IMR-90 (cell line): ENCODE measurements at regions not wholly inside any gene's neighbourhood (a gene's known extent, or its start where the extent isn't known, plus 50 kb on each side); places are given as distances from the start of the nearest gene placed in this dataset.

Experiments used
- ATAC-seq: fragments of 200-7000 bp; cut with Tn5 transposase; 2 replicates; pipeline ENCODE4 v1.9.1; 2020; ENCODE audit warnings: low read depth, mild to moderate bottlenecking, moderate library complexity
- BruUV-seq: library from RNA; stranded (reverse); fragments of 400-500 nt; replicated peaks from 2 replicates; lab custom pipeline; 2021; lab: Mats Ljungman, UMichigan
- CTCF ChIA-PET: fragments of 300-600 bp; formaldehyde crosslinking; extraction: SDS; loops from one replicate; lab custom pipeline; 2021; ENCODE audit warnings: antibody characterized with exemption; lab: Yijun Ruan, JAX
- POLR2A ChIA-PET: fragments of 300-600 bp; sonication (Branson Sonifier 250); formaldehyde crosslinking; loops from one replicate; lab custom pipeline; 2022; ENCODE audit warnings: antibody characterized with exemption; ENCODE audit not compliant: unreplicated experiment; lab: Charles Lee
- DNase-seq: peaks from one replicate; pipeline ENCODE4 v3.0.0; 2013
- H2AFZ ChIP-seq: replicated peaks from 2 replicates; pipeline ENCODE3; 2013; ENCODE audit warnings: low read length, mild to moderate bottlenecking; ENCODE audit not compliant: poor library complexity
- H2AK5ac ChIP-seq: 2 replicates; pipeline ENCODE4 v1.6.1; 2013; ENCODE audit warnings: low read depth, low read length, inconsistent platforms
- H2AK9ac ChIP-seq: replicated peaks from 2 replicates; pipeline ENCODE3; 2013; ENCODE audit warnings: mild to moderate bottlenecking, low read depth, low read length, moderate library complexity; ENCODE audit not compliant: poor library complexity
- H2BK120ac ChIP-seq: 2 replicates; pipeline ENCODE4 v1.6.1; 2013; ENCODE audit warnings: low read depth, low read length, inconsistent platforms
- H2BK15ac ChIP-seq: 3 replicates; pipeline ENCODE4 v1.6.1; 2013; ENCODE audit warnings: low read depth, low read length, inconsistent platforms
- H2BK20ac ChIP-seq: 2 replicates; pipeline ENCODE4 v1.6.1; 2013; ENCODE audit warnings: low read depth, mild to moderate bottlenecking, inconsistent platforms, low read length, moderate library complexity
- H2BK5ac ChIP-seq: 2 replicates; pipeline ENCODE4 v1.6.1; 2013; ENCODE audit warnings: mild to moderate bottlenecking, low read depth, low read length, inconsistent platforms; ENCODE audit not compliant: poor library complexity, severe bottlenecking
- H3K14ac ChIP-seq: replicated peaks from 2 replicates; pipeline ENCODE4 v1.6.1; 2013; ENCODE audit warnings: low read depth, low read length, inconsistent platforms
- H3K18ac ChIP-seq: 2 replicates; pipeline ENCODE4 v1.6.1; 2013; ENCODE audit warnings: low read depth, low read length, control low read depth
- H3K23ac ChIP-seq: 2 replicates; pipeline ENCODE4 v1.6.1; 2013; ENCODE audit warnings: low read depth, low read length, inconsistent platforms
- H3K27ac ChIP-seq: 2 replicates; pipeline ENCODE4 v1.5.1; 2013; ENCODE audit warnings: mild to moderate bottlenecking, control low read depth, low read length; ENCODE audit not compliant: insufficient read depth
- H3K27me3 ChIP-seq: 2 replicates; pipeline ENCODE4 v1.6.1; 2013; ENCODE audit warnings: low read length; ENCODE audit not compliant: control insufficient read depth, insufficient read depth
- H3K36me3 ChIP-seq: 2 replicates; pipeline ENCODE4 v1.6.1; 2013; ENCODE audit warnings: low read length, mixed read lengths; ENCODE audit not compliant: control insufficient read depth, insufficient read depth
- H3K4ac ChIP-seq: 2 replicates; pipeline ENCODE4 v1.6.1; 2013; ENCODE audit warnings: low read depth, low read length, inconsistent platforms
- H3K4me1 ChIP-seq: 2 replicates; pipeline ENCODE4 v1.6.1; 2013; ENCODE audit warnings: low read length, mixed read lengths; ENCODE audit not compliant: control insufficient read depth, insufficient read depth
- H3K4me2 ChIP-seq: 2 replicates; pipeline ENCODE4 v1.6.1; 2013; ENCODE audit warnings: low read depth, mild to moderate bottlenecking, control low read depth, low read length, moderate library complexity
- H3K4me3 ChIP-seq: 2 replicates; pipeline ENCODE4 v1.5.1; 2013; ENCODE audit warnings: low read depth, mild to moderate bottlenecking, control low read depth, low read length, moderate library complexity; ENCODE audit not compliant: insufficient read depth
- H3K56ac ChIP-seq: 2 replicates; pipeline ENCODE4 v1.6.1; 2013; ENCODE audit warnings: low read length, inconsistent platforms; ENCODE audit not compliant: insufficient read depth; ENCODE audit errors: extremely low read depth
- H3K79me1 ChIP-seq, 2 experiments: 2 replicates each; pipeline ENCODE4 v1.6.1; 2013; ENCODE audit warnings: low read length in 2 of 2, inconsistent platforms in 1 of 2, low read depth in 1 of 2
- H3K9ac ChIP-seq: 2 replicates; pipeline ENCODE4 v1.6.1; 2013; ENCODE audit warnings: low read depth, low read length, control low read depth
- H3K9me1 ChIP-seq: 2 replicates; pipeline ENCODE4 v1.6.1; 2013; ENCODE audit warnings: low read length, inconsistent platforms; ENCODE audit not compliant: insufficient read depth
- H3K9me3 ChIP-seq: 2 replicates; pipeline ENCODE4 v1.6.1; 2013; ENCODE audit warnings: low read length; ENCODE audit not compliant: control insufficient read depth, insufficient read depth
- H4K20me1 ChIP-seq: 2 replicates; pipeline ENCODE4 v1.6.1; 2013; ENCODE audit warnings: low read length, inconsistent platforms; ENCODE audit not compliant: insufficient read depth
- H4K5ac ChIP-seq: 2 replicates; pipeline ENCODE4 v1.6.1; 2013; ENCODE audit warnings: mild to moderate bottlenecking, low read depth, low read length, control low read depth
- H4K8ac ChIP-seq, 2 experiments: 2 replicates each; pipeline ENCODE4 v1.6.1; 2013; ENCODE audit warnings: low read depth in 2 of 2, low read length in 2 of 2, control low read depth in 1 of 2, inconsistent platforms in 1 of 2
- H4K91ac ChIP-seq: 2 replicates; pipeline ENCODE4 v1.6.1; 2013; ENCODE audit warnings: low read depth, low read length, inconsistent platforms; ENCODE audit not compliant: insufficient read depth
- BHLHE40 ChIP-seq: fragments of 150-350 bp; IDR thresholded peaks from 2 replicates; pipeline ENCODE4 v1.6.1; 2016; ENCODE audit warnings: mild to moderate bottlenecking, low read depth, low read length
- CEBPB ChIP-seq: IDR thresholded peaks from 2 replicates; pipeline ENCODE4 v1.6.1; 2012; ENCODE audit warnings: low read depth, low read length, improper control_type of control experiment
- CHD1 ChIP-seq: IDR thresholded peaks from 2 replicates; pipeline ENCODE4 v1.6.1; 2012; ENCODE audit warnings: low read depth, low read length, improper control_type of control experiment
- CTCF ChIP-seq: conservative IDR thresholded peaks from 2 replicates; pipeline ENCODE4 v1.5.1; 2012; ENCODE audit warnings: mild to moderate bottlenecking, low read depth, low read length, improper control_type of control experiment
- ELK1 ChIP-seq: fragments of 150-350 bp; IDR thresholded peaks from 2 replicates; pipeline ENCODE4 v1.6.1; 2016; ENCODE audit warnings: low read depth, mild to moderate bottlenecking, low read length, moderate library complexity, borderline replicate concordance
- FOS ChIP-seq: fragments of 150-350 bp; IDR thresholded peaks from 2 replicates; pipeline ENCODE4 v1.6.1; 2016; ENCODE audit warnings: low read depth, low read length
- MAFK ChIP-seq: IDR thresholded peaks from 2 replicates; pipeline ENCODE4 v1.6.1; 2012; ENCODE audit warnings: low read depth, low read length, improper control_type of control experiment
- MAZ ChIP-seq: IDR thresholded peaks from 2 replicates; pipeline ENCODE4 v1.6.1; 2012; ENCODE audit warnings: low read depth, mild to moderate bottlenecking, low read length, improper control_type of control experiment, moderate library complexity, borderline replicate concordance
- MXI1 ChIP-seq: IDR thresholded peaks from 2 replicates; pipeline ENCODE4 v1.6.1; 2012; ENCODE audit warnings: low read depth, mild to moderate bottlenecking, low read length, moderate library complexity, borderline replicate concordance
- NFE2L2 ChIP-seq: fragments of 150-350 bp; IDR thresholded peaks from 2 replicates; pipeline ENCODE4 v1.6.1; 2016; ENCODE audit warnings: low read depth, mild to moderate bottlenecking, low read length
- POLR2A ChIP-seq: IDR thresholded peaks from 2 replicates; pipeline ENCODE4 v1.6.1; 2012; ENCODE audit warnings: mild to moderate bottlenecking, low read depth, low read length
- RAD21 ChIP-seq: IDR thresholded peaks from 2 replicates; pipeline ENCODE4 v1.6.1; 2012; ENCODE audit warnings: low read length, improper control_type of control experiment
- RCOR1 ChIP-seq: IDR thresholded peaks from 2 replicates; pipeline ENCODE4 v1.6.1; 2012; ENCODE audit warnings: mild to moderate bottlenecking, low read length, improper control_type of control experiment; ENCODE audit not compliant: insufficient replicate concordance
- RFX5 ChIP-seq: IDR thresholded peaks from 2 replicates; pipeline ENCODE4 v1.8.0; 2012; ENCODE audit warnings: low read depth, mild to moderate bottlenecking, low read length, moderate library complexity
- SMC3 ChIP-seq: fragments of 150-350 bp; IDR thresholded peaks from 2 replicates; pipeline ENCODE4 v1.6.1; 2016; ENCODE audit warnings: low read depth, mild to moderate bottlenecking, antibody characterized with exemption, low read length, moderate library complexity
- USF2 ChIP-seq: fragments of 150-350 bp; IDR thresholded peaks from 2 replicates; pipeline ENCODE4 v1.6.1; 2017; ENCODE audit warnings: mild to moderate bottlenecking, antibody characterized with exemption, low read length, low read depth
- WGBS, 2 experiments: methylation state at CpG; one replicate each; pipeline versions ENCODE4 v1.1.5 to v1.1.7; 2013; ENCODE audit warnings: missing lambda C conversion rate in 2 of 2; ENCODE audit not compliant: insufficient read length in 1 of 2; ENCODE audit errors: extremely low coverage in 2 of 2; 5-methylcytosine and 5-hydroxymethylcytosine counted together
- dilution Hi-C: fragments of 300-500 bp; cut with HindIII; formaldehyde crosslinking; loops from one replicate; pipeline ENCODE4 v1.14.3; 2018; ENCODE audit warnings: low sequenced_read_pairs; ENCODE audit not compliant: unreplicated experiment
- in situ Hi-C: fragments of 300-500 bp; cut with MboI; formaldehyde crosslinking; loops from 3 replicates; pipeline ENCODE4 v1.14.3; 2019; ENCODE audit warnings: low sequenced_read_pairs, inconsistent platforms, mixed read lengths
- intact Hi-C: fragments of 100-400 bp; cut with micrococcal nuclease; formaldehyde crosslinking; loops from 2 replicates; pipeline ENCODE4 v1.10.0; 2022

- no peak overlapping the region for H4K5ac ChIP-seq
- no peak overlapping the region for H4K8ac ChIP-seq
- DNase-seq (no peak), ATAC-seq (no peak)
- H2BK20ac ChIP-seq: no peak overlapping the region
- no peak overlapping the region for H3K4me3 ChIP-seq
- no peak overlapping the region for H2BK120ac ChIP-seq
- H3K9ac ChIP-seq: no peak overlapping the region
- in situ Hi-C loops (no loop called here), dilution Hi-C loops (no loop called here), intact Hi-C loops (no loop called here)
- H3K4ac ChIP-seq: no peak overlapping the region
- no peak overlapping the region for H3K56ac ChIP-seq
- H3K9me1 ChIP-seq: peaks cover 7% of the 10 kb centered on the region; the same call in 1 of the 2 replicates
- peaks cover 6% of the 10 kb centered on the region for H3K4me1 ChIP-seq
- POLR2A ChIA-PET: no interaction called here
- no peak overlapping the region for H2BK15ac ChIP-seq
- H3K14ac ChIP-seq: no peak overlapping the region
- TF ChIP-seq USF2 (no peak), MAZ (no peak), FOS (no peak), BHLHE40 (no peak), ELK1 (no peak), CTCF (no peak), CHD1 (no peak), SMC3 (no peak), RAD21 (no peak), POLR2A (no peak), CEBPB (no peak), RFX5 (no peak), NFE2L2 (no peak), MXI1 (no peak), RCOR1 (no peak), MAFK (no peak)
- no peaks in the 10 kb centered on the region for H3K36me3 ChIP-seq
- H2BK5ac ChIP-seq: no peak overlapping the region
- H3K9me3 ChIP-seq: peaks cover 3% of the 10 kb centered on the region; the same call in 1 of the 2 replicates
- H3K27ac ChIP-seq: no peak overlapping the region
- no peak overlapping the region for H4K91ac ChIP-seq
- no peaks in the 10 kb centered on the region for H4K20me1 ChIP-seq
- no peak overlapping the region for H3K18ac ChIP-seq
- WGBS, 2 experiments: no CpG with 5 or more reads among the region's 4 CpGs
- no peak overlapping the region for H3K4me2 ChIP-seq
- no peak overlapping the region for H2AFZ ChIP-seq
- no peak overlapping the region for H2AK5ac ChIP-seq
- no peak overlapping the region for H3K23ac ChIP-seq
- no peak overlapping the region for H2AK9ac ChIP-seq
- CTCF ChIA-PET: no interaction called here
- no peaks in the 10 kb centered on the region for H3K79me1 ChIP-seq
- BruUV-seq: no TSS peak
- H3K27me3 ChIP-seq: no peaks in the 10 kb centered on the region
Measured at GRCh38 chr5:56499491-56499890, 266.4 kb upstream of the ANKRD55 start.
